Vagina (tissue), 2 donors: ENCODE measurements at regions not wholly inside any gene's neighbourhood (a gene's known extent, or its start where the extent isn't known, plus 50 kb on each side); places are given as distances from the start of the nearest gene placed in this dataset.

ENCODE experiments used
- DNase-seq, 2 donors: peaks; one replicate each; pipeline ENCODE4 v3.0.0-alpha.2; 2017; ENCODE audit errors: extremely low spot score in 2 of 2
- H3K27ac ChIP-seq: fragments of 200-600 bp; sonication (generic); one replicate; pipeline ENCODE4 v1.5.1; 2019
- H3K27me3 ChIP-seq: fragments of 200-600 bp; sonication (generic); one replicate; pipeline ENCODE4 v1.5.1; 2019
- H3K36me3 ChIP-seq, 2 donors: fragments of 200-600 bp; sonication (generic); one replicate each; pipeline ENCODE4 v1.5.1; 2017 to 2019
- H3K4me1 ChIP-seq: fragments of 200-600 bp; sonication (generic); one replicate; pipeline ENCODE4 v1.5.1; 2019
- H3K4me3 ChIP-seq, 2 donors: fragments of 200-600 bp; sonication (generic); 1 replicate in 1 of 2; 2 replicates in 1 of 2; pipeline ENCODE4 v1.5.1; 2016 to 2019
- H3K9me3 ChIP-seq: fragments of 200-600 bp; sonication (generic); one replicate; pipeline ENCODE4 v1.5.1; 2019
- CTCF ChIP-seq, 3 experiments: fragments of 450-650 bp in 2 of 3; fragments of 200-600 bp in 1 of 3; sonication (generic) in 1 of 3; IDR thresholded peaks; one replicate each; pipeline ENCODE4 v1.5.1; 2017 to 2019; ENCODE audit warnings: antibody characterized with exemption in 3 of 3, mild to moderate bottlenecking in 2 of 3, moderate library complexity in 2 of 3
- POLR2A ChIP-seq, 2 donors: fragments of 450-650 bp; IDR thresholded peaks; one replicate each; pipeline ENCODE4 v1.6.1; 2017; ENCODE audit warnings: antibody characterized with exemption in 2 of 2, mild to moderate bottlenecking in 2 of 2, moderate library complexity in 2 of 2
- POLR2AphosphoS5 ChIP-seq, 2 donors: sonication (generic); formaldehyde crosslinking; IDR thresholded peaks; one replicate each; pipeline ENCODE4 v1.9.0; 2017; ENCODE audit warnings: antibody characterized with exemption in 2 of 2, mild to moderate bottlenecking in 2 of 2, low read depth in 1 of 2; ENCODE audit not compliant: insufficient read depth in 1 of 2
- intact Hi-C: fragments of 100-400 bp; cut with DNase I; formaldehyde crosslinking; loops from one replicate; pipeline ENCODE4 v1.15.1; 2023

- no peaks in the 10 kb centered on the region for H3K9me3 ChIP-seq
- TF ChIP-seq POLR2AphosphoS5 (IDR thresholded peaks at IDR 0.05; ENCODE audit: insufficient read depth in 1 of 2, low read depth in 1 of 2) (no peak), CTCF (IDR thresholded peaks at IDR 0.05) (no peak), POLR2A (IDR thresholded peaks at IDR 0.05) (no peak)
- H3K36me3 ChIP-seq, result no peaks in the 10 kb centered on the region
- no peaks in the 10 kb centered on the region for H3K27me3 ChIP-seq
- H3K4me3 ChIP-seq, result no peak overlapping the region
- intact Hi-C loops, result no loop called here
- no peak for DNase-seq
- H3K27ac ChIP-seq, result no peak overlapping the region
- H3K4me1 ChIP-seq, result peaks cover 16% of the 10 kb centered on the region
Measured at GRCh38 chr2:66885775-66886383, 451.0 kb downstream of the MEIS1 start.

- H3K27me3 ChIP-seq, result no peaks in the 10 kb centered on the region
- peak overlapping the region; percentile 46 for H3K27ac ChIP-seq
- intact Hi-C loops, result no loop called here
- DNase-seq, result no peak
- peaks cover 16% of the 10 kb centered on the region for H3K4me1 ChIP-seq
- no peaks in the 10 kb centered on the region for H3K36me3 ChIP-seq
- no peak overlapping the region for H3K4me3 ChIP-seq
- TF ChIP-seq CTCF (IDR thresholded peaks at IDR 0.05) (no peak), POLR2A (IDR thresholded peaks at IDR 0.05) (no peak), POLR2AphosphoS5 (IDR thresholded peaks at IDR 0.05; ENCODE audit: insufficient read depth in 1 of 2, low read depth in 1 of 2) (peak in 1 of 2 donors; percentile 11)
- H3K9me3 ChIP-seq, result no peaks in the 10 kb centered on the region
Measured at GRCh38 chr2:66888246-66888645, 453.3 kb downstream of the MEIS1 start.

GRCh38 chr2:66888791-66889631, 454.1 kb downstream of the MEIS1 start:
- Histone ChIP-seq H3K4me3 (no peak overlapping the region), H3K27me3 (no peaks in the 10 kb centered on the region), H3K9me3 (no peaks in the 10 kb centered on the region), H3K4me1 (peaks cover 16% of the 10 kb centered on the region), H3K36me3 (no peaks in the 10 kb centered on the region), H3K27ac (peak overlapping the region; percentile 67)
- TF ChIP-seq POLR2A (IDR thresholded peaks at IDR 0.05), result no peak
- peak in 1 of 2 donors; percentile 56 for TF ChIP-seq POLR2AphosphoS5 (IDR thresholded peaks at IDR 0.05; ENCODE audit: insufficient read depth in 1 of 2, low read depth in 1 of 2)
- peak in 1 of 2 donors; percentile 98 for DNase-seq
- intact Hi-C loops, result no loop called here

- no peaks in the 10 kb centered on the region for H3K36me3 ChIP-seq
- H3K4me3 ChIP-seq, result no peak overlapping the region
- intact Hi-C loops, result no loop called here
- no peak for DNase-seq
- H3K9me3 ChIP-seq, result no peaks in the 10 kb centered on the region
- peaks cover 16% of the 10 kb centered on the region for H3K4me1 ChIP-seq
- no peaks in the 10 kb centered on the region for H3K27me3 ChIP-seq
- TF ChIP-seq POLR2AphosphoS5 (IDR thresholded peaks at IDR 0.05; ENCODE audit: insufficient read depth in 1 of 2, low read depth in 1 of 2) (no peak), CTCF (IDR thresholded peaks at IDR 0.05) (no peak), POLR2A (IDR thresholded peaks at IDR 0.05) (no peak)
- H3K27ac ChIP-seq, result peak overlapping the region; percentile 67
Measured at GRCh38 chr2:66889632-66889882, 454.6 kb downstream of the MEIS1 start.

GRCh38 chr2:66890166-66890742, 455.3 kb downstream of the MEIS1 start:
- H3K27me3 ChIP-seq, result no peaks in the 10 kb centered on the region
- peaks cover 15% of the 10 kb centered on the region for H3K4me1 ChIP-seq
- peak overlapping the region; percentile 67 for H3K27ac ChIP-seq
- no peaks in the 10 kb centered on the region for H3K9me3 ChIP-seq
- TF ChIP-seq POLR2AphosphoS5 (IDR thresholded peaks at IDR 0.05; ENCODE audit: insufficient read depth in 1 of 2, low read depth in 1 of 2), result no peak
- no peak for TF ChIP-seq POLR2A (IDR thresholded peaks at IDR 0.05)
- no peak for TF ChIP-seq CTCF (IDR thresholded peaks at IDR 0.05)
- H3K4me3 ChIP-seq, result no peak overlapping the region
- H3K36me3 ChIP-seq, result no peaks in the 10 kb centered on the region
- DNase-seq, result no peak
- intact Hi-C loops, result no loop called here
